ENCODE measurements at regions not wholly inside any gene's neighbourhood (a gene's known extent, or its start where the extent isn't known, plus 50 kb on each side); places are given as distances from the start of the nearest gene placed in this dataset.

- peaks cover 0 to 5% (median 0%) of the 10 kb centered on the region in 11 donors for H3K9me3 Mint-ChIP-seq
These were observed 562.9 kb upstream of the ADARB2 start for GRCh38 chr10:2300231-2300630.

GRCh38 chr10:2296179-2296891 is 559.0 kb upstream of the ADARB2 start:
- DNase-seq (no peak), ATAC-seq (no peak)
- intact Hi-C loops (cut with micrococcal nuclease): no loop called here
- CTCF ChIA-PET: no interaction called here
- Histone ChIP-seq H3K36me3 (ENCODE audit: control insufficient read depth in 2 of 3, insufficient read depth in 3 of 3, low read length in 3 of 3) (no peaks in the 10 kb centered on the region), H3K27me3 (ENCODE audit: control insufficient read depth in 2 of 2, insufficient read depth in 2 of 2, low read length in 2 of 2) (no peaks in the 10 kb centered on the region), H3K4me1 (ENCODE audit: control insufficient read depth in 2 of 2, insufficient read depth in 2 of 2, low read length in 2 of 2) (no peaks in the 10 kb centered on the region), H3K27ac (ENCODE audit: low read depth, low read length) (no peak overlapping the region), H3K4me3 (ENCODE audit: low read length) (no peak overlapping the region), H3K9me3 (ENCODE audit: control insufficient read depth in 2 of 3, low read length in 3 of 3) (no peaks in the 10 kb centered on the region)
- Mint-ChIP-seq H3K36me3 (no peaks in the 10 kb centered on the region), H3K27me3 (peaks cover 0 to 5% (median 0%) of the 10 kb centered on the region in 5 donors), H3K4me3 (no peak overlapping the region), H3K9me3 (peaks cover 0 to 5% (median 0%) of the 10 kb centered on the region in 11 donors), H3K27ac (no peak overlapping the region), H3K4me1 (no peaks in the 10 kb centered on the region)
- POLR2A ChIA-PET: no interaction called here

More at GRCh38 chr10:2300231-2300630, 562.9 kb upstream of the ADARB2 start:
- Histone ChIP-seq H3K4me1 (ENCODE audit: control insufficient read depth in 2 of 2, insufficient read depth in 2 of 2, low read length in 2 of 2) (no peaks in the 10 kb centered on the region), H3K4me3 (ENCODE audit: low read length) (no peak overlapping the region), H3K27me3 (ENCODE audit: control insufficient read depth in 2 of 2, insufficient read depth in 2 of 2, low read length in 2 of 2) (no peaks in the 10 kb centered on the region), H3K27ac (ENCODE audit: low read depth, low read length) (no peak overlapping the region), H3K36me3 (ENCODE audit: control insufficient read depth in 2 of 3, insufficient read depth in 3 of 3, low read length in 3 of 3) (no peaks in the 10 kb centered on the region), H3K9me3 (ENCODE audit: control insufficient read depth in 2 of 3, low read length in 3 of 3) (no peaks in the 10 kb centered on the region)
- intact Hi-C loops (cut with micrococcal nuclease): no loop called here
- no peak overlapping the region for H3K27ac Mint-ChIP-seq
- no peaks in the 10 kb centered on the region for H3K4me1 Mint-ChIP-seq
- peaks cover 0 to 6% (median 0%) of the 10 kb centered on the region in 5 donors for H3K27me3 Mint-ChIP-seq
- DNase-seq (no peak), ATAC-seq (no peak)
- H3K4me3 Mint-ChIP-seq: no peak overlapping the region
- ChIA-PET POLR2A (no interaction called here), CTCF (interaction anchor here (1.3 kb wide), 1 partner anchor 16 kb away, joined by 3 read pairs; no protein-coding TSS in a partner anchor)
- H3K36me3 Mint-ChIP-seq: no peaks in the 10 kb centered on the region

- no peaks in the 10 kb centered on the region for H3K9me3 Mint-ChIP-seq
- Histone ChIP-seq H3K27me3 (ENCODE audit: control insufficient read depth in 2 of 2, insufficient read depth in 2 of 2, low read length in 2 of 2) (no peaks in the 10 kb centered on the region), H3K4me1 (ENCODE audit: control insufficient read depth in 2 of 2, insufficient read depth in 2 of 2, low read length in 2 of 2) (no peaks in the 10 kb centered on the region), H3K27ac (ENCODE audit: low read depth, low read length) (no peak overlapping the region), H3K9me3 (ENCODE audit: control insufficient read depth in 2 of 3, low read length in 3 of 3) (no peaks in the 10 kb centered on the region), H3K4me3 (ENCODE audit: low read length) (no peak overlapping the region), H3K36me3 (ENCODE audit: control insufficient read depth in 2 of 3, insufficient read depth in 3 of 3, low read length in 3 of 3) (no peaks in the 10 kb centered on the region)
- ChIA-PET CTCF (no interaction called here), POLR2A (no interaction called here)
- no peaks in the 10 kb centered on the region for H3K4me1 Mint-ChIP-seq
- ATAC-seq (no peak), DNase-seq (no peak)
- intact Hi-C loops (cut with micrococcal nuclease): no loop called here
- peaks cover 0 to 12% (median 3%) of the 10 kb centered on the region in 5 donors for H3K27me3 Mint-ChIP-seq
- H3K36me3 Mint-ChIP-seq: no peaks in the 10 kb centered on the region
- H3K4me3 Mint-ChIP-seq: no peak overlapping the region
- no peak overlapping the region for H3K27ac Mint-ChIP-seq
These were observed 557.4 kb upstream of the ADARB2 start for GRCh38 chr10:2294739-2295138.

GRCh38 chr10:2284071-2284470 is 546.7 kb upstream of the ADARB2 start:
- ChIA-PET CTCF (interaction anchor here (0.9 kb wide), 1 partner anchor 16 kb away, joined by 3 read pairs; no protein-coding TSS in a partner anchor), POLR2A (no interaction called here)
- peaks cover 0 to 1% (median 0%) of the 10 kb centered on the region in 11 donors for H3K9me3 Mint-ChIP-seq
- no peaks in the 10 kb centered on the region for H3K9me3 ChIP-seq (ENCODE audit: control insufficient read depth in 2 of 3, low read length in 3 of 3)
- no peak overlapping the region for H3K27ac Mint-ChIP-seq
- ATAC-seq (no peak), DNase-seq (no peak)
- intact Hi-C loops (cut with micrococcal nuclease): no loop called here
- H3K27me3 ChIP-seq (ENCODE audit: control insufficient read depth in 2 of 2, insufficient read depth in 2 of 2, low read length in 2 of 2): no peaks in the 10 kb centered on the region
- H3K4me3 Mint-ChIP-seq: no peak overlapping the region
- no peaks in the 10 kb centered on the region for H3K36me3 ChIP-seq (ENCODE audit: control insufficient read depth in 2 of 3, insufficient read depth in 3 of 3, low read length in 3 of 3)
- no peak overlapping the region for H3K27ac ChIP-seq (ENCODE audit: low read depth, low read length)
- H3K4me1 ChIP-seq (ENCODE audit: control insufficient read depth in 2 of 2, insufficient read depth in 2 of 2, low read length in 2 of 2): no peaks in the 10 kb centered on the region
- peaks cover 0 to 13% (median 10%) of the 10 kb centered on the region in 5 donors for H3K27me3 Mint-ChIP-seq
- no peak overlapping the region for H3K4me3 ChIP-seq (ENCODE audit: low read length)
- no peaks in the 10 kb centered on the region for H3K4me1 Mint-ChIP-seq
- H3K36me3 Mint-ChIP-seq: no peaks in the 10 kb centered on the region

DNA sequence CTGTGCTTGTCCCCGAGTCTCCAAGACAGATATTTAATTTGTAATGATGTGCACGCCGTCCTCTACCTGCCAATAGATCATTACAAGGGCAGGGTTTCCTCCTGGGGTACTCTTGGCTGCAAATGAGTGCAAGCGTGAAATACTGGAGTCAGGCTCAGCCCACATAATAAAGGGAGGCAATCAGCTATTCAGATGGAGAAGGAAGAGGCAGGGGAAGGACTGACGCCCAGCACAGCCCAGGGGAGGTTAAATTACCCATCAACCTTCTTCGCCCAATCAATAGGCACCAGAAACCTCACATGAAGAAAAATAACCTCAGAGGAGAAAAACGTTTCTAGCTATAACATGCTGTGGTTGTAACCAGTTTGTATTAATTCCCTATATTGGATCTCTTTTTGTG is 544.9 kb upstream of the ADARB2 start:
- no peaks in the 10 kb centered on the region for H3K9me3 ChIP-seq (ENCODE audit: control insufficient read depth in 2 of 3, low read length in 3 of 3)
- H3K9me3 Mint-ChIP-seq: peaks cover 0 to 1% (median 0%) of the 10 kb centered on the region in 11 donors
- peak overlapping the region in 1 of 9 donors; percentile 31 for H3K27ac Mint-ChIP-seq
- H3K36me3 ChIP-seq (ENCODE audit: control insufficient read depth in 2 of 3, insufficient read depth in 3 of 3, low read length in 3 of 3): no peaks in the 10 kb centered on the region
- H3K4me1 Mint-ChIP-seq: no peaks in the 10 kb centered on the region
- H3K4me1 ChIP-seq (ENCODE audit: control insufficient read depth in 2 of 2, insufficient read depth in 2 of 2, low read length in 2 of 2): no peaks in the 10 kb centered on the region
- H3K4me3 ChIP-seq (ENCODE audit: low read length): no peak overlapping the region
- no peak overlapping the region for H3K27ac ChIP-seq (ENCODE audit: low read depth, low read length)
- DNase-seq (no peak), ATAC-seq (no peak)
- H3K27me3 ChIP-seq (ENCODE audit: control insufficient read depth in 2 of 2, insufficient read depth in 2 of 2, low read length in 2 of 2): no peaks in the 10 kb centered on the region
- ChIA-PET POLR2A (no interaction called here), CTCF (no interaction called here)
- no peaks in the 10 kb centered on the region for H3K36me3 Mint-ChIP-seq
- H3K4me3 Mint-ChIP-seq: no peak overlapping the region
- intact Hi-C loops (cut with micrococcal nuclease): no loop called here
- peaks cover 0 to 8% (median 0%) of the 10 kb centered on the region in 5 donors for H3K27me3 Mint-ChIP-seq

DNA sequence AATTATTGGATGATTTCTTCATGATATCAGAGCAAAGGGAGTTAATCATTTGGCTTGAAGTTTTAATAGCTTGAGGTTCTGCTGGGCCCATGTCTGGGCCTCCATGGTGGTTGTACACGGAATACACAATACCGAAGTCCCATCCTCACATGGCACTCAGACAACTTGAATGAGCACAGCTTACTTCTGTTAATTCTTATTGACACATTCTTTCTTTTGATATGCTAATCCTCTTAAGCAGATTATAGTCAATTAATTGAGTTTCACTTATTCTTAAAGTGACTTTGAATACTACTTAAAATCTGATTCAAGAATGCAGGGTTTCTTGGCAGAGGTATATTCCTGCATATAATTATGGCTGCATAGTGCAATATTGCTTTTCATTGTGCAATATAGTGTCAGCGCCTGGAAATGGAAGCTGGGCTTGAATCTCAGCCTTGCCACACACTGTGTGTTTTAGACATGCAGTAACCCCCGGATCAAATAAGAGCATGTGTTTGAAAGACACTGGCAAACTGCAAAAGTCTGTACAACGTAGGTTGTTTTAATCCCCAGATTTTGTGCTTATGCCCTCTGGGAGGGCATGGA is 543.5 kb upstream of the ADARB2 start:
- Histone ChIP-seq H3K4me1 (ENCODE audit: control insufficient read depth in 2 of 2, insufficient read depth in 2 of 2, low read length in 2 of 2) (no peaks in the 10 kb centered on the region), H3K9me3 (ENCODE audit: control insufficient read depth in 2 of 3, low read length in 3 of 3) (no peaks in the 10 kb centered on the region), H3K4me3 (ENCODE audit: low read length) (no peak overlapping the region), H3K36me3 (ENCODE audit: control insufficient read depth in 2 of 3, insufficient read depth in 3 of 3, low read length in 3 of 3) (no peaks in the 10 kb centered on the region), H3K27me3 (ENCODE audit: control insufficient read depth in 2 of 2, insufficient read depth in 2 of 2, low read length in 2 of 2) (no peaks in the 10 kb centered on the region), H3K27ac (ENCODE audit: low read depth, low read length) (no peak overlapping the region)
- ChIA-PET POLR2A (no interaction called here), CTCF (no interaction called here)
- H3K4me1 Mint-ChIP-seq: no peaks in the 10 kb centered on the region
- intact Hi-C loops (cut with micrococcal nuclease): no loop called here
- no peaks in the 10 kb centered on the region for H3K36me3 Mint-ChIP-seq
- ATAC-seq (no peak), DNase-seq (no peak)
- H3K9me3 Mint-ChIP-seq: peaks cover 0 to 4% (median 0%) of the 10 kb centered on the region in 11 donors
- peaks cover 0 to 9% (median 0%) of the 10 kb centered on the region in 5 donors for H3K27me3 Mint-ChIP-seq
- no peak overlapping the region for H3K4me3 Mint-ChIP-seq
- no peak overlapping the region for H3K27ac Mint-ChIP-seq

- no peaks in the 10 kb centered on the region for H3K4me1 Mint-ChIP-seq
- no peak overlapping the region for H3K27ac ChIP-seq (ENCODE audit: low read depth, low read length)
- H3K9me3 ChIP-seq (ENCODE audit: control insufficient read depth in 2 of 3, low read length in 3 of 3): no peaks in the 10 kb centered on the region
- POLR2A ChIA-PET: no interaction called here
- no peaks in the 10 kb centered on the region for H3K27me3 ChIP-seq (ENCODE audit: control insufficient read depth in 2 of 2, insufficient read depth in 2 of 2, low read length in 2 of 2)
- H3K4me3 ChIP-seq (ENCODE audit: low read length): no peak overlapping the region
- ATAC-seq (no peak), DNase-seq (no peak)
- no peak overlapping the region for H3K4me3 Mint-ChIP-seq
- no peaks in the 10 kb centered on the region for H3K36me3 Mint-ChIP-seq
- intact Hi-C loops (cut with micrococcal nuclease): no loop called here
- CTCF ChIA-PET: no interaction called here
- peaks cover 0 to 9% (median 0%) of the 10 kb centered on the region in 5 donors for H3K27me3 Mint-ChIP-seq
- H3K36me3 ChIP-seq (ENCODE audit: control insufficient read depth in 2 of 3, insufficient read depth in 3 of 3, low read length in 3 of 3): no peaks in the 10 kb centered on the region
- peaks cover 0 to 8% (median 1%) of the 10 kb centered on the region in 11 donors for H3K9me3 Mint-ChIP-seq
- no peaks in the 10 kb centered on the region for H3K4me1 ChIP-seq (ENCODE audit: control insufficient read depth in 2 of 2, insufficient read depth in 2 of 2, low read length in 2 of 2)
- H3K27ac Mint-ChIP-seq: no peak overlapping the region
These were observed 542.4 kb upstream of the ADARB2 start for GRCh38 chr10:2279711-2280110.

Measured in naive thymus-derived CD4-positive, alpha-beta T cell (primary cell).